HG02884 (cell line): ENCODE measurements at regions not wholly inside any gene's neighbourhood (a gene's known extent, or its start where the extent isn't known, plus 50 kb on each side); places are given as distances from the start of the nearest gene placed in this dataset.
"Not testable (repeated sequence)": the region's sequence is repeated elsewhere in the genome, so short reads cannot be mapped to it uniquely, and the experiment has no call there.

Experiments used
- ATAC-seq: cut with Tn5 transposase; IDR thresholded peaks from one replicate; pipeline ENCODE4 v1.9.1; 2021; ENCODE audit warnings: mild to moderate bottlenecking, moderate library complexity; ENCODE audit not compliant: unreplicated experiment

- no peak for ATAC-seq
Measured at GRCh38 chr2:2581331-2582159, 250.5 kb upstream of the MYT1L start.

GRCh38 chr2:2580841-2581240 lies 249.8 kb upstream of the MYT1L start:
- ATAC-seq = not testable (repeated sequence)

GRCh38 chr2:2580341-2580740 lies 249.3 kb upstream of the MYT1L start:
- ATAC-seq = no peak

GRCh38 chr2:2579814-2580213 lies 248.7 kb upstream of the MYT1L start:
- ATAC-seq = no peak

GRCh38 chr2:2577407-2577831 lies 246.3 kb upstream of the MYT1L start:
- ATAC-seq = no peak

- no peak for ATAC-seq
Measured at GRCh38 chr2:2575870-2576386, 244.9 kb upstream of the MYT1L start.

- no peak for ATAC-seq
Measured at GRCh38 chr2:2575181-2575577, 244.1 kb upstream of the MYT1L start.

- no peak for ATAC-seq
Measured at GRCh38 chr2:2574401-2575180, 243.5 kb upstream of the MYT1L start.

- ATAC-seq = no peak
Measured at GRCh38 chr2:2573658-2574293, 242.7 kb upstream of the MYT1L start.

GRCh38 chr2:2573205-2573604 lies 242.1 kb upstream of the MYT1L start:
- ATAC-seq = no peak

GRCh38 chr2:2572393-2573204 lies 241.5 kb upstream of the MYT1L start:
- no peak for ATAC-seq

GRCh38 chr2:2571301-2572150 lies 240.5 kb upstream of the MYT1L start:
- no peak for ATAC-seq

GRCh38 chr2:2570871-2571270 lies 239.8 kb upstream of the MYT1L start:
- no peak for ATAC-seq

GRCh38 chr2:2570360-2570759 lies 239.3 kb upstream of the MYT1L start:
- ATAC-seq = no peak

- ATAC-seq = no peak
Measured at GRCh38 chr2:2569836-2570235, 238.8 kb upstream of the MYT1L start.

GRCh38 chr2:2569306-2569705 lies 238.2 kb upstream of the MYT1L start:
- ATAC-seq = no peak

GRCh38 chr2:2568411-2568810 lies 237.3 kb upstream of the MYT1L start:
- ATAC-seq = no peak

GRCh38 chr2:2567776-2568175 lies 236.7 kb upstream of the MYT1L start:
- ATAC-seq = no peak

- ATAC-seq = no peak
Measured at GRCh38 chr2:2566396-2567323, 235.6 kb upstream of the MYT1L start.
